ENCODE measurements at regions not wholly inside any gene's neighbourhood (a gene's known extent, or its start where the extent isn't known, plus 50 kb on each side); places are given as distances from the start of the nearest gene placed in this dataset.

DNA sequence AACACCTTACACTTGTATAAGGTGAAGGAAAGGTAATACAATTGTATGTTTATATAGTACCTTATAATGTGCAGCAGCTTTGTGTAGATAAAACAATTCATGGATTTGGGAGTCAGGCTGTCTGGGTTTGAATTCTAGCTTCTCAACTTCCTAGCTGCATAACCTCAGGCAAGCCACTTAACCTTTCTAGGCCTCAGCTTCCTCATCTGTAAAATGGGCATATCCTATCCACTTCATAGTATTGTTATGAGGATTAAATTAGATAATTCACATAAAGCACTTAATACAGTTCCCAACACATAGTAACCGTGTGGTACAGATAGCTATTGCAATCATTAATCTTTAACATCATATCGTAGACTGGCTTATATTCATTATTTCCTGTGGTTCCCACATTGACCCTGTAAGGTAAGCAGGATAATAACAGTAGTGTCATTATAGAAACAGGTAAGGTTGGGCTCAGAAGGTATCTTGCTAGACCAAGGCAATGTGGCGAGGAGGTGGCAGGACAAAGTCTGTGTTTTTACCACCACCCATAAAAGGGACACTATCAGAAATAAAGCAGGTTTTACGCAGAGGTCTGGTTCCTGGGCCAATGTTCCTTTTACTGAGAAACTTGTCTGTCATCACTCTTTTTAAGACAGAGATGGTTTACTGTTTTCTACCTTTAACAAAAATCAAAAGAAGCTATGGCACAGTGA lies 334.1 kb downstream of the RRAGC start:
- CTCF ChIA-PET, result no interaction called here
- POLR2A ChIA-PET, result no interaction called here
- RAD21 ChIA-PET (ENCODE audit: low non-redundant PET in 1 of 2, low total read pairs in 2 of 2, uncharacterized antibody in 2 of 2, unreplicated experiment in 2 of 2), result no interaction called here
- H3K4me2 ChIP-seq (ENCODE audit: low read length), result no peak overlapping the region
- no peaks in the 10 kb centered on the region for H3K36me3 ChIP-seq (ENCODE audit: control insufficient read depth in 1 of 2, insufficient read depth in 2 of 2, low read length in 2 of 2)
- intact Hi-C loops (cut with micrococcal nuclease), result loop anchor here (2.0 to 10.0 kb wide), 2 partner anchors 19 to 309 kb away; no protein-coding TSS in a partner anchor
- no peak overlapping the region for H3K27ac ChIP-seq (ENCODE audit: low read depth, low read length)
- peaks cover 0 to 10% of the 10 kb centered on the region in 2 experiments; a peak in 2 of 4 replicates for H3K4me1 ChIP-seq (ENCODE audit: control insufficient read depth in 1 of 2, insufficient read depth in 2 of 2, low read length in 2 of 2)
- peaks cover 21% of the 10 kb centered on the region; the same call in 1 of the 2 replicates for H3K27me3 ChIP-seq (ENCODE audit: insufficient read depth, low read length)
- DNase-seq (ENCODE audit: low read depth, low spot score) (no peak), ATAC-seq (no peak)
- no peak overlapping the region for H3K4me3 ChIP-seq (replicated peaks in 1 of 2; ENCODE audit: low read depth in 1 of 2, low read length in 2 of 2)
- H3K9me3 ChIP-seq (ENCODE audit: control insufficient read depth in 1 of 2, insufficient read depth in 1 of 2, low read depth in 1 of 2, low read length in 2 of 2), result no peaks in the 10 kb centered on the region
- H3K9ac ChIP-seq (ENCODE audit: low read length), result no peak overlapping the region
- H2AFZ ChIP-seq (ENCODE audit: low read depth, low read length, poor library complexity, severe bottlenecking), result no peak overlapping the region
- TF ChIP-seq EGR1 (IDR thresholded peaks at IDR 0.05; ENCODE audit: low read depth), result no peak
- no peak for TF ChIP-seq TCF7L2 (IDR thresholded peaks at IDR 0.05; ENCODE audit: borderline replicate concordance, extremely low read depth, insufficient read depth, insufficient read length)
- TF ChIP-seq JUND (IDR thresholded peaks at IDR 0.05), result no peak
- TF ChIP-seq SIN3A (IDR thresholded peaks at IDR 0.05; ENCODE audit: low read depth), result no peak
- TF ChIP-seq POLR2AphosphoS5 (IDR thresholded peaks at IDR 0.05; ENCODE audit: low read depth, low read length), result no peak
- no peak for TF ChIP-seq ZFX (IDR thresholded peaks at IDR 0.05)
- TF ChIP-seq RAD21 (IDR thresholded peaks at IDR 0.05; ENCODE audit: low read depth), result no peak
- no peak for TF ChIP-seq FOSL1 (IDR thresholded peaks at IDR 0.05; ENCODE audit: low read depth)
- no peak for TF ChIP-seq CEBPB (IDR thresholded peaks at IDR 0.05; ENCODE audit: low read depth)
- TF ChIP-seq CTCF (IDR thresholded peaks at IDR 0.05 in 2 of 3, conservative IDR thresholded peaks at IDR 0.05 in 1 of 3; ENCODE audit: borderline replicate concordance in 1 of 3, insufficient read depth in 1 of 3, low read depth in 2 of 3, low read length in 2 of 3), result no peak
- H3K79me2 ChIP-seq (ENCODE audit: insufficient read depth, low read length), result no peaks in the 10 kb centered on the region
- H3K9me2 ChIP-seq (ENCODE audit: insufficient read depth), result no peaks in the 10 kb centered on the region
- H4K20me1 ChIP-seq (ENCODE audit: insufficient read depth), result no peaks in the 10 kb centered on the region
- BruUV-seq (replicated peaks), result no TSS peak
